GM12865 (cell line): ENCODE measurements at regions not wholly inside any gene's neighbourhood (a gene's known extent, or its start where the extent isn't known, plus 50 kb on each side); places are given as distances from the start of the nearest gene placed in this dataset.

Experiments
- DNase-seq: peaks from one replicate; pipeline ENCODE4 v3.0.0; 2010; ENCODE audit warnings: low read depth
- H3K4me3 ChIP-seq: 2 replicates; pipeline ENCODE4 v1.5.1; 2011; ENCODE audit warnings: mild to moderate bottlenecking, low read depth, low read length, control low read depth
- TF ChIP-seq, protein P1 (sequence below): IDR thresholded peaks from 2 replicates; pipeline ENCODE4 v1.5.1; 2011; ENCODE audit warnings: low read length, control low read depth, low read depth, inconsistent platforms; ENCODE audit not compliant: insufficient read depth; ENCODE audit errors: missing control alignments

DNA sequence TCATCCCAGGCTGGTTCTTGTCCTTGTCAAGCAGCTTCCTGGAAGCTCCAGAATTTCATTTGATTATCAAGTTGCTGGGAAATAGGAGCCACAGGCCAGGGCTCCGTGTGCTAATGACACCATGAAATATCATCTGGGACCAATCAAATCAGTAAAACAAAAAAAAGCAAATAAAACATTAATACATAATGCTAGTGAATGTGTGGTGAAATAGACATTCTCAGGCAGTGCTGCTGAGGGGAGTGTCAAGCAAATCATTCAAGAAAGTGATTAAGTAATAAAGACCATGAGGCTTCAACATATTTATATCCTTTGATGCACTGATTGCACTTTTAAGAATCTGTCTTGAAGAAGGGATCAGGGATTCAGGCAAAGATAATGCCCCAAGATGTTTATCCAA lies 213.7 kb downstream of the MATN1 start:
- DNase-seq: no peak
- H3K4me3 ChIP-seq: no peak overlapping the region
- TF ChIP-seq, protein P1, sequence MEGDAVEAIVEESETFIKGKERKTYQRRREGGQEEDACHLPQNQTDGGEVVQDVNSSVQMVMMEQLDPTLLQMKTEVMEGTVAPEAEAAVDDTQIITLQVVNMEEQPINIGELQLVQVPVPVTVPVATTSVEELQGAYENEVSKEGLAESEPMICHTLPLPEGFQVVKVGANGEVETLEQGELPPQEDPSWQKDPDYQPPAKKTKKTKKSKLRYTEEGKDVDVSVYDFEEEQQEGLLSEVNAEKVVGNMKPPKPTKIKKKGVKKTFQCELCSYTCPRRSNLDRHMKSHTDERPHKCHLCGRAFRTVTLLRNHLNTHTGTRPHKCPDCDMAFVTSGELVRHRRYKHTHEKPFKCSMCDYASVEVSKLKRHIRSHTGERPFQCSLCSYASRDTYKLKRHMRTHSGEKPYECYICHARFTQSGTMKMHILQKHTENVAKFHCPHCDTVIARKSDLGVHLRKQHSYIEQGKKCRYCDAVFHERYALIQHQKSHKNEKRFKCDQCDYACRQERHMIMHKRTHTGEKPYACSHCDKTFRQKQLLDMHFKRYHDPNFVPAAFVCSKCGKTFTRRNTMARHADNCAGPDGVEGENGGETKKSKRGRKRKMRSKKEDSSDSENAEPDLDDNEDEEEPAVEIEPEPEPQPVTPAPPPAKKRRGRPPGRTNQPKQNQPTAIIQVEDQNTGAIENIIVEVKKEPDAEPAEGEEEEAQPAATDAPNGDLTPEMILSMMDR: no peak

- TF ChIP-seq, protein P1: no peak
- no peak for DNase-seq
- H3K4me3 ChIP-seq: no peak overlapping the region
Measured at GRCh38 chr1:30508611-30509010, 214.8 kb downstream of the MATN1 start.

GRCh38 chr1:30508175-30508448 lies 215.3 kb downstream of the MATN1 start:
- TF ChIP-seq, protein P1: no peak
- no peak for DNase-seq
- no peak overlapping the region for H3K4me3 ChIP-seq

DNA sequence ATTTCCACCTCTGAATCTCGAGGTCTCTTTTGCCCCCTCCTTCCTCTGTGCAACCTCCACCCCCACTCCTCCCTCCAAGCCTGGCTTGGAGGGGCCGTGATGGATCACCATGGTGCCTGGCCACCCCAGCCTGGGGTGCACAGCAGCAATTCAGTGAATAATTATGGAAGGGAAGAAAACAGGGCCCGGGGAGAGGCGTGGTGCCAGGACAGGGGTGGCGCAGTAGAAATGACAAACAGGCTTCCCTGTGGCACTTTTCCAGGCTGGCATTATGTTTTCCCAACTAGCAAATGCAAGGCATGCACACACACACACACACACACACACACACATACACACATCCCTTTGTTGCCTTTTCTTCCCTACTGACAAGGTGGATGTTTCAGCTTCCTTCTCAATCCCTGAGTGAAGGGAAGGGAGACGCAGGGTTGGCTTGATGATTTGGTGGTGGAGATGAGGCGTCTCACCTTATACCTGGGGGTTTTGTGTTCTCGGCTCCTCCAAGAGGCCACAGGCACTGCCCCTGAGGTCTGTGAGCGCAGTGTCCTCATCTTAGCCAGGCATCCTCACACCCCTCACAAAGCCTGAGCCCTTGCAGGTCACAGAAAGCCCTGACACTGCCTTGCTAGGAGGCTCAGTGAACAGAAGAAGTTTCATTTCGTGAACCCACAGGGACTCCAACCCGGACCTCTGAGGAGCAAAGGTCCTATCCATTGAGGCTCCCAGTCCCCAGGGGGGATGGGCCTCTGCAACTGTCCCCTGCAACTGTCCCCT lies 215.8 kb downstream of the MATN1 start:
- TF ChIP-seq, protein P1: no peak
- no peak overlapping the region for H3K4me3 ChIP-seq
- no peak for DNase-seq

GRCh38 chr1:30507016-30507312 lies 216.4 kb downstream of the MATN1 start:
- no peak overlapping the region for H3K4me3 ChIP-seq
- TF ChIP-seq, protein P1: no peak
- no peak for DNase-seq

DNA sequence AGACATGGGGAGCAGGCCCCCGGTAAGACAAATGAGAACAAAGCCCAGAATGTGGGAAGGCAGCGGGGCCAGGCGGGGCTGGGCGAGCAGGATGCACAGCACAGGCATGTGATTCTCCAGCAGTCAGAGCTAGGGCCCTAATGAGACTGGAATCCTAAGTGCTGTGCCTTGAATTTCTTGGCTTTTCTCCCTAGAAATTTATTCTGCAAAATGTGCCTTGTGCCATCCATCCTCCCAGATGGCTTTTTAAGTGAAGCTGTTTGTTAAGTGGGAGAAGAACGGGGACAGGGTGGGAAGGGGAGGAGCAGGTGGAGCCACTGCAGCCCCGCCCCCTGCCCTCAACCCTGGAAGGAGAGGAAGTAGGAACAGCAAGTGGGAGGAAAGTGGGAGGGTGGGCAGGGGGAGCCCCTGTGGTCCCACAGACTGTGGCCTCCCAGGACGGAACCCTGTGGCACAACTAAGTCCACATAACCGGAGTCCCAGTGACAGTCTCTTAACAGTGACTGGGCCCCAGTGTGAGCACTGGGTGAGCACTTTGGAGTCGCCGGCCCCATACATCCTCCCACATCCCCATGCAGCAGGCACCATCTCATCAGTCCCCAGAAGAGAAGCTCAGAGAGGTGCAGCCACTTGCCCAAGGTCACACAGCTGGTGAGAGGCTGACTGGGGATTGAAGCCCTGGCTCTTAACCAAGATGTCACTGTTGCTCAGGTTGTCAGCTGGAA lies 216.9 kb downstream of the MATN1 start:
- TF ChIP-seq, protein P1: no peak
- no peak for DNase-seq
- H3K4me3 ChIP-seq: no peak overlapping the region

- TF ChIP-seq, protein P1: no peak
- no peak overlapping the region for H3K4me3 ChIP-seq
Measured at GRCh38 chr1:30505853-30506252, 217.5 kb downstream of the MATN1 start.

More at GRCh38 chr1:30505853-30506252, 217.5 kb downstream of the MATN1 start:
- DNase-seq: no peak
